Lung (tissue), 11 donors: ENCODE measurements at regions not wholly inside any gene's neighbourhood (a gene's known extent, or its start where the extent isn't known, plus 50 kb on each side); places are given as distances from the start of the nearest gene placed in this dataset.

ENCODE experiments used
- ATAC-seq: fragments of 200-7000 bp; cut with Tn5 transposase; one replicate; pipeline ENCODE4 v1.9.1; 2020; ENCODE audit warnings: moderate number of reproducible peaks; ENCODE audit not compliant: insufficient read depth, low FRiP score
- DNase-seq, 3 donors: peaks; one replicate each; pipeline ENCODE4 v3.0.0-alpha.2; 2013 to 2017
- H3K27ac ChIP-seq, 2 donors: one replicate each; pipeline ENCODE4 v1.5.1; 2013; ENCODE audit warnings: mild to moderate bottlenecking in 2 of 2, moderate library complexity in 2 of 2, control low read depth in 1 of 2, inconsistent platforms in 1 of 2, low read depth in 1 of 2, low read length in 1 of 2
- H3K27me3 ChIP-seq, 3 donors: one replicate each; pipeline ENCODE4 v1.5.1; 2013; ENCODE audit warnings: low read length in 2 of 3; ENCODE audit not compliant: control insufficient read depth in 3 of 3, insufficient read depth in 3 of 3
- H3K36me3 ChIP-seq, 4 donors: one replicate each; pipeline ENCODE4 v1.5.1; 2013; ENCODE audit warnings: low read length in 4 of 4, mild to moderate bottlenecking in 1 of 4, moderate library complexity in 1 of 4; ENCODE audit not compliant: control insufficient read depth in 4 of 4, insufficient read depth in 4 of 4
- H3K4me1 ChIP-seq, 5 donors: one replicate each; pipeline ENCODE4 v1.5.1; 2013; ENCODE audit warnings: low read length in 5 of 5, mild to moderate bottlenecking in 2 of 5, moderate library complexity in 1 of 5; ENCODE audit not compliant: control insufficient read depth in 5 of 5, insufficient read depth in 5 of 5
- H3K4me3 ChIP-seq: one replicate; pipeline ENCODE4 v1.5.1; 2013; ENCODE audit warnings: mild to moderate bottlenecking, control low read depth, moderate library complexity
- H3K9ac ChIP-seq, 2 donors: one replicate each; pipeline ENCODE4 v1.5.1; 2013; ENCODE audit warnings: low read length in 2 of 2, control low read depth in 1 of 2; ENCODE audit not compliant: insufficient read depth in 1 of 2
- H3K9me3 ChIP-seq, 4 donors: one replicate each; pipeline ENCODE4 v1.5.1; 2013; ENCODE audit warnings: low read length in 3 of 4, mild to moderate bottlenecking in 1 of 4, moderate library complexity in 1 of 4; ENCODE audit not compliant: control insufficient read depth in 4 of 4, insufficient read depth in 3 of 4
- WGBS, 2 donors: extraction: QIAGEN DNeasy Blood & Tissue Kit; methylation state at CpG; one replicate each; pipeline ENCODE4 v1.1.7; 2013; 5-methylcytosine and 5-hydroxymethylcytosine counted together
- TF ChIP-seq, protein P1 (sequence below): IDR thresholded peaks from 2 replicates; pipeline ENCODE4 v1.5.1; 2012; ENCODE audit warnings: mild to moderate bottlenecking; ENCODE audit errors: control extremely low read depth, extremely low read depth
- donor health status: control.
- donor health status: control.
- donor health status: Bipolar disorder and iron deficiency.
- donor health status: healthy.
- donor health status: DM: yes; HTN: yes; CAD: no.

DNA sequence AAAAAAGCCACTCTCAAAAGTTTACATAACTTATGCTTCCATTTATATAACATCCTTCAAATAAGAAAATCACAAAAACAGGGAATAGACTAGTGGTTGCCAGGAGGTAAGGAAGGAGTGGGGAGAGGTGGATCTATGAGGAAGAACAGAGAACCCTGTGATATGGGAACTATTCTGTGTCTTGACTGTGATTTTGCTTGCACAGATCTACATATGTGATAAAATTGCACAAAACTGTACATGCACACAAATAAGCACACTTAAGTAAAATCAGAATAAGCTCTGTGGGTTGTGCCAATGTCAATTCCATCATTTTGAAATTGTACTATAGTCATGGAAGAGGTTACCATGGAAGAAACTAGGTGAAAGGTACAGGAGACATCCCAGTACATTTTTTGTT, 121.6 kb upstream of the SGCG start:
- DNase-seq (no peak), ATAC-seq (no peak)
- TF ChIP-seq, protein P1, sequence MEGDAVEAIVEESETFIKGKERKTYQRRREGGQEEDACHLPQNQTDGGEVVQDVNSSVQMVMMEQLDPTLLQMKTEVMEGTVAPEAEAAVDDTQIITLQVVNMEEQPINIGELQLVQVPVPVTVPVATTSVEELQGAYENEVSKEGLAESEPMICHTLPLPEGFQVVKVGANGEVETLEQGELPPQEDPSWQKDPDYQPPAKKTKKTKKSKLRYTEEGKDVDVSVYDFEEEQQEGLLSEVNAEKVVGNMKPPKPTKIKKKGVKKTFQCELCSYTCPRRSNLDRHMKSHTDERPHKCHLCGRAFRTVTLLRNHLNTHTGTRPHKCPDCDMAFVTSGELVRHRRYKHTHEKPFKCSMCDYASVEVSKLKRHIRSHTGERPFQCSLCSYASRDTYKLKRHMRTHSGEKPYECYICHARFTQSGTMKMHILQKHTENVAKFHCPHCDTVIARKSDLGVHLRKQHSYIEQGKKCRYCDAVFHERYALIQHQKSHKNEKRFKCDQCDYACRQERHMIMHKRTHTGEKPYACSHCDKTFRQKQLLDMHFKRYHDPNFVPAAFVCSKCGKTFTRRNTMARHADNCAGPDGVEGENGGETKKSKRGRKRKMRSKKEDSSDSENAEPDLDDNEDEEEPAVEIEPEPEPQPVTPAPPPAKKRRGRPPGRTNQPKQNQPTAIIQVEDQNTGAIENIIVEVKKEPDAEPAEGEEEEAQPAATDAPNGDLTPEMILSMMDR: no peak

DNA sequence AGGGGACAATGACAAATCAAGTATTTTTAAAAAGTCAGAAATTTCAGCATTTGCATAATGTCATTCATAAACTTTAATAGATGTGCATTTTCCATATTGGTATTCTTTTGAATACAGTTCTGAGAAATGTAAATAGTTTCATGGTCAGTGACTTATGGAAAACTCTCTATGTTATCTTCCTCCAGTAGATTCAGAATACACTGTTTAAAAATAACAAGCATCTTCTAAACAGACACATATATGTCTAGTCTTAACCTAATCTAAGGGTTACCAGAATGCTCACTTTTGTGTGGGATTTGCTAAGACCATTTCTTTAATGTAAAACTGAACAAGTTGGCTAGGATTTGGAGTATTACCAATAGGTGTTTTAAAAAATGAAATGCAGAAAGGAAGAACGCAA, 119.8 kb upstream of the SGCG start:
- Histone ChIP-seq H3K4me1 (no peaks in the 10 kb centered on the region), H3K9me3 (no peaks in the 10 kb centered on the region), H3K4me3 (no peak overlapping the region), H3K27me3 (no peaks in the 10 kb centered on the region), H3K9ac (no peak overlapping the region), H3K36me3 (no peaks in the 10 kb centered on the region), H3K27ac (no peak overlapping the region)
- 88% methylated on average over 1 of the region's 1 CpG; no CpG with 5 or more reads in 1 of the 2 donors for WGBS, 2 donors
- DNase-seq (no peak), ATAC-seq (no peak)
- TF ChIP-seq, protein P1: no peak

More for the DNA sequence above, 121.6 kb upstream of the SGCG start:
- no peak overlapping the region for H3K27ac ChIP-seq
- no peaks in the 10 kb centered on the region for H3K36me3 ChIP-seq
- H3K9me3 ChIP-seq: no peaks in the 10 kb centered on the region
- H3K4me1 ChIP-seq: no peaks in the 10 kb centered on the region
- H3K27me3 ChIP-seq: no peaks in the 10 kb centered on the region
- H3K9ac ChIP-seq: no peak overlapping the region
- no peak overlapping the region for H3K4me3 ChIP-seq

DNA sequence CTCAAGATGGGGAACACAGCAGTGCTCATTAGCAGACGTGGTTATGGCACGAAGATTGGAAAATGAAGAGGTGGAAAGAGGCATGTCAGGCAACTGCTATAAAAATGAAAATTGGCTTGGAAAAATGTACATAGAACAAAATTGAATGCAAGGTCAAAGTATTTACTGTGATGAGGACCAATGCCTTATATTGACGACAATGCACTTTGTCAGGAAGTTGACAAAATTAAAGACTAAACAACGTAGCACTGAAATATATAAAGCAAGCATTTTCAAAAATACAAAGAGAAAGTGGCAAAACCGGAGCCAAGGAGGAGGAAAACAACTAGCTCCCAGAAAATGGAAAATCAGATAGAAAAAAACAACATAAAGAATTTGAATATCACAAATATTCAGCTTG, 113.7 kb upstream of the SGCG start:
- H3K4me3 ChIP-seq: no peak overlapping the region
- no peaks in the 10 kb centered on the region for H3K9me3 ChIP-seq
- no peak overlapping the region for H3K27ac ChIP-seq
- DNase-seq (no peak), ATAC-seq (no peak)
- TF ChIP-seq, protein P1: no peak
- WGBS, 2 donors: 73 to 81% methylated on average over 5 of the region's 5 CpGs
- no peak overlapping the region for H3K9ac ChIP-seq
- no peaks in the 10 kb centered on the region for H3K36me3 ChIP-seq
- peaks cover 0 to 3% (median 0%) of the 10 kb centered on the region in 3 donors for H3K27me3 ChIP-seq
- peaks cover 0 to 2% (median 0%) of the 10 kb centered on the region in 5 donors for H3K4me1 ChIP-seq

DNA sequence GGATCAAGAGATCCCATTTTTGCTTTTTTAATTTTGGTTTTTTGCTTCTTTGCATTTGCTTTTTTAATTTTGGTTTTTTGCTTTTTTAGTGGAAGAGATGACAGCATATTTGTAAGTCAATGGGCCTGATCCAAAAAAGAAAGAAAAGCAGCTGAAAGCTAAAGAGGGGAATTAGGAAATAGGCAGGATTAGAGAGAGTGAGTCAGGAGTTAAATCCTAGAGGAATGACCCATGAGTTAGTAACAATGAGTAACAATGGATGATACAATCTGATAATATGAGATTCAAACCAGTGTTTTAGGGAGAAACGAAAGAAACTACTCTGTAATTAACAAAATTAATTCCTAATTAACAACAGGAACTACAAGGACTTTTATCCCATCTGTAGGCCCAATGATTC, 111.2 kb upstream of the SGCG start:
- Histone ChIP-seq H3K27me3 (peaks cover 0 to 3% (median 0%) of the 10 kb centered on the region in 3 donors), H3K9ac (no peak overlapping the region), H3K4me1 (peaks cover 0 to 11% (median 0%) of the 10 kb centered on the region in 5 donors), H3K9me3 (no peaks in the 10 kb centered on the region), H3K36me3 (no peaks in the 10 kb centered on the region), H3K27ac (no peak overlapping the region), H3K4me3 (no peak overlapping the region)
- TF ChIP-seq, protein P1: no peak
- WGBS, 2 donors: 74 to 77% methylated on average over 1 of the region's 1 CpG
- DNase-seq (no peak), ATAC-seq (no peak)
